PFSK-1 (cell line): ENCODE measurements at regions not wholly inside any gene's neighbourhood (a gene's known extent, or its start where the extent isn't known, plus 50 kb on each side); places are given as distances from the start of the nearest gene placed in this dataset.

Experiments
- FOXP2 ChIP-seq: optimal IDR thresholded peaks from 2 replicates; pipeline ENCODE3; 2011; ENCODE audit warnings: borderline replicate concordance, control low read depth, inconsistent platforms; ENCODE audit not compliant: insufficient read depth; ENCODE audit errors: extremely low read length, extremely low read depth
- POLR2AphosphoS5 ChIP-seq: IDR thresholded peaks from 2 replicates; pipeline ENCODE4 v1.6.1; 2012; ENCODE audit warnings: low read depth, mild to moderate bottlenecking, control low read depth, low read length, moderate library complexity
- REST ChIP-seq, 2 experiments: IDR thresholded peaks; 2 replicates each; pipeline versions ENCODE4 v1.6.1 to v1.8.0; 2011 to 2012; ENCODE audit warnings: low read depth in 2 of 2, low read length in 2 of 2, control low read depth in 1 of 2, inconsistent platforms in 1 of 2, mild to moderate bottlenecking in 1 of 2, moderate library complexity in 1 of 2; ENCODE audit not compliant: insufficient read depth in 1 of 2
- SIN3A ChIP-seq: IDR thresholded peaks from 2 replicates; pipeline ENCODE4 v1.6.1; 2012; ENCODE audit warnings: mild to moderate bottlenecking, low read length, moderate library complexity, borderline replicate concordance; ENCODE audit not compliant: insufficient read depth
- TAF1 ChIP-seq: IDR thresholded peaks from 2 replicates; pipeline ENCODE4 v1.6.1; 2012; ENCODE audit warnings: low read length, control low read depth, borderline replicate concordance; ENCODE audit not compliant: insufficient read depth

- TF ChIP-seq SIN3A = no peak
- TF ChIP-seq REST (IDR thresholded peaks at IDR 0.05; ENCODE audit: insufficient read depth in 1 of 2, low read depth in 2 of 2, low read length in 2 of 2) = no peak
- no peak for TF ChIP-seq TAF1
- TF ChIP-seq FOXP2 = no peak
- TF ChIP-seq POLR2AphosphoS5 = no peak
Measured at GRCh38 chr1:81327103-81327710, 473.5 kb upstream of the ADGRL2 start.

GRCh38 chr1:81326212-81326611 lies 474.5 kb upstream of the ADGRL2 start:
- no peak for TF ChIP-seq TAF1

- TF ChIP-seq TAF1 = no peak
- TF ChIP-seq REST (IDR thresholded peaks at IDR 0.05; ENCODE audit: insufficient read depth in 1 of 2, low read depth in 2 of 2, low read length in 2 of 2) = no peak
- TF ChIP-seq FOXP2 = no peak
- no peak for TF ChIP-seq SIN3A
- no peak for TF ChIP-seq POLR2AphosphoS5
Measured at GRCh38 chr1:81325397-81325796, 475.3 kb upstream of the ADGRL2 start.

- TF ChIP-seq POLR2AphosphoS5 (no peak), TAF1 (no peak), FOXP2 (no peak), REST (IDR thresholded peaks at IDR 0.05; ENCODE audit: insufficient read depth in 1 of 2, low read depth in 2 of 2, low read length in 2 of 2) (no peak), SIN3A (no peak)
Measured at GRCh38 chr1:81323862-81324261, 476.9 kb upstream of the ADGRL2 start.

GRCh38 chr1:81317191-81317590 lies 483.5 kb upstream of the ADGRL2 start:
- TF ChIP-seq POLR2AphosphoS5 = no peak
- TF ChIP-seq REST (IDR thresholded peaks at IDR 0.05; ENCODE audit: insufficient read depth in 1 of 2, low read depth in 2 of 2, low read length in 2 of 2) = no peak
- no peak for TF ChIP-seq FOXP2
- no peak for TF ChIP-seq SIN3A
- no peak for TF ChIP-seq TAF1
